Tibial artery (tissue), 4 donors: ENCODE measurements at regions not wholly inside any gene's neighbourhood (a gene's known extent, or its start where the extent isn't known, plus 50 kb on each side); places are given as distances from the start of the nearest gene placed in this dataset.

ENCODE experiments used
- DNase-seq, 2 donors: peaks; one replicate each; pipeline ENCODE4 v3.0.0-alpha.2; 2019
- H3K27ac ChIP-seq, 2 donors: fragments of 200-600 bp; sonication (generic) in 1 of 2; 1 replicate in 1 of 2; 2 replicates in 1 of 2; pipeline ENCODE4 v1.5.1; 2018 to 2019; ENCODE audit warnings: mild to moderate bottlenecking in 1 of 2
- H3K27me3 ChIP-seq, 2 donors: fragments of 200-600 bp; sonication (generic) in 1 of 2; one replicate each; pipeline versions ENCODE4 v1.5.1 to v1.6.0; 2016 to 2019
- H3K36me3 ChIP-seq, 3 donors: fragments of 200-600 bp; sonication (generic) in 2 of 3; one replicate each; pipeline ENCODE4 v1.5.1; 2016 to 2019; ENCODE audit warnings: mild to moderate bottlenecking in 2 of 3
- H3K4me1 ChIP-seq, 4 donors: fragments of 200-600 bp; sonication (generic) in 2 of 4; 1 replicate in 3 of 4; 2 replicates in 1 of 4; pipeline ENCODE4 v1.5.1; 2016 to 2019
- H3K4me3 ChIP-seq, 2 donors: fragments of 200-600 bp; sonication (generic) in 1 of 2; 1 replicate in 1 of 2; 2 replicates in 1 of 2; pipeline ENCODE4 v1.5.1; 2018 to 2019; ENCODE audit warnings: mild to moderate bottlenecking in 2 of 2
- H3K9me3 ChIP-seq, 3 donors: fragments of 200-600 bp; sonication (generic) in 1 of 3; one replicate each; pipeline ENCODE4 v1.5.1; 2016 to 2019
- intact Hi-C: fragments of 100-400 bp; cut with DNase I; formaldehyde crosslinking; loops from one replicate; pipeline ENCODE4 v1.15.0; 2023; ENCODE audit warnings: low total_unique reads
- TF ChIP-seq, protein P1 (sequence below), 2 experiments: fragments of 200-600 bp in 1 of 2; fragments of 450-650 bp in 1 of 2; IDR thresholded peaks; one replicate each; pipeline ENCODE4 v1.5.1; 2017 to 2019; ENCODE audit warnings: antibody characterized with exemption in 2 of 2, mild to moderate bottlenecking in 1 of 2, moderate library complexity in 1 of 2

- no peaks in the 10 kb centered on the region for H3K36me3 ChIP-seq
- no peaks in the 10 kb centered on the region for H3K9me3 ChIP-seq
- TF ChIP-seq, protein P1, sequence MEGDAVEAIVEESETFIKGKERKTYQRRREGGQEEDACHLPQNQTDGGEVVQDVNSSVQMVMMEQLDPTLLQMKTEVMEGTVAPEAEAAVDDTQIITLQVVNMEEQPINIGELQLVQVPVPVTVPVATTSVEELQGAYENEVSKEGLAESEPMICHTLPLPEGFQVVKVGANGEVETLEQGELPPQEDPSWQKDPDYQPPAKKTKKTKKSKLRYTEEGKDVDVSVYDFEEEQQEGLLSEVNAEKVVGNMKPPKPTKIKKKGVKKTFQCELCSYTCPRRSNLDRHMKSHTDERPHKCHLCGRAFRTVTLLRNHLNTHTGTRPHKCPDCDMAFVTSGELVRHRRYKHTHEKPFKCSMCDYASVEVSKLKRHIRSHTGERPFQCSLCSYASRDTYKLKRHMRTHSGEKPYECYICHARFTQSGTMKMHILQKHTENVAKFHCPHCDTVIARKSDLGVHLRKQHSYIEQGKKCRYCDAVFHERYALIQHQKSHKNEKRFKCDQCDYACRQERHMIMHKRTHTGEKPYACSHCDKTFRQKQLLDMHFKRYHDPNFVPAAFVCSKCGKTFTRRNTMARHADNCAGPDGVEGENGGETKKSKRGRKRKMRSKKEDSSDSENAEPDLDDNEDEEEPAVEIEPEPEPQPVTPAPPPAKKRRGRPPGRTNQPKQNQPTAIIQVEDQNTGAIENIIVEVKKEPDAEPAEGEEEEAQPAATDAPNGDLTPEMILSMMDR (IDR thresholded peaks at IDR 0.05), result no peak
- intact Hi-C loops, result no loop called here
- H3K27me3 ChIP-seq, result no peaks in the 10 kb centered on the region
- H3K4me1 ChIP-seq, result peaks cover 0 to 51% (median 39%) of the 10 kb centered on the region in 4 donors
- H3K4me3 ChIP-seq, result no peak overlapping the region
- peak overlapping the region in 1 of 2 donors; percentile 1 for H3K27ac ChIP-seq
- DNase-seq, result peak; percentile 77 to 83
Measured at GRCh38 chr2:71882949-71883472, 264.7 kb downstream of the CYP26B1 start.

- H3K4me1 ChIP-seq, result peaks cover 0 to 51% (median 39%) of the 10 kb centered on the region in 4 donors
- H3K36me3 ChIP-seq, result no peaks in the 10 kb centered on the region
- intact Hi-C loops, result no loop called here
- no peaks in the 10 kb centered on the region for H3K27me3 ChIP-seq
- no peak overlapping the region for H3K4me3 ChIP-seq
- no peak for DNase-seq
- no peaks in the 10 kb centered on the region for H3K9me3 ChIP-seq
- TF ChIP-seq, protein P1 (IDR thresholded peaks at IDR 0.05), result no peak
- H3K27ac ChIP-seq, result peak overlapping the region in 1 of 2 donors; percentile 56
Measured at GRCh38 chr2:71882236-71882946, 265.3 kb downstream of the CYP26B1 start.

- Histone ChIP-seq H3K9me3 (no peaks in the 10 kb centered on the region), H3K27me3 (no peaks in the 10 kb centered on the region), H3K4me3 (no peak overlapping the region), H3K4me1 (peaks cover 0 to 51% (median 39%) of the 10 kb centered on the region in 4 donors), H3K36me3 (no peaks in the 10 kb centered on the region), H3K27ac (peak overlapping the region; percentile 38 to 56)
- peak; percentile 77 to 95 for DNase-seq
- TF ChIP-seq, protein P1 (IDR thresholded peaks at IDR 0.05), result no peak
- intact Hi-C loops, result no loop called here
Measured at GRCh38 chr2:71880846-71881610, 266.6 kb downstream of the CYP26B1 start.

DNA sequence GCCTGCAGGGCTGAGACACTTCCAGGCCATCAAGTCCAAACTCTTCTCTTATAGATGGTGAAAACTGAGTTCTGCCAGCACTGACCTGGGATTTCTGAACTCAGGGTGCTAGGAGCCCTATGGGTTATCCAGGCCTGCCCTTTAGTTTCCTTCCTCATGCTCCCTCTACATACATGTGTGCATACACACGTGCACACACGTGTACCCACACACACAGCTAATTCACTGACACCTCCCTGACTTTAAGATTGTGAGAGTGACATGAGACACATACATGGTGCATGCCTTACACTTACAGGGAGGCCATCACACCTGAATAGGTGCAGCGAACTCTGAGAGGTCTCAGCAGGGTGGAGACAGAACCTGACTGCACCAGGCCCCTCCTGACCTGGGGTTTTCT is 267.4 kb downstream of the CYP26B1 start:
- no peaks in the 10 kb centered on the region for H3K27me3 ChIP-seq
- H3K9me3 ChIP-seq, result no peaks in the 10 kb centered on the region
- peaks cover 0 to 51% (median 39%) of the 10 kb centered on the region in 4 donors for H3K4me1 ChIP-seq
- no peak overlapping the region for H3K4me3 ChIP-seq
- intact Hi-C loops, result no loop called here
- H3K36me3 ChIP-seq, result no peaks in the 10 kb centered on the region
- H3K27ac ChIP-seq, result peak overlapping the region; percentile 38 to 51
- TF ChIP-seq, protein P1 (IDR thresholded peaks at IDR 0.05), result no peak
- DNase-seq, result no peak

DNA sequence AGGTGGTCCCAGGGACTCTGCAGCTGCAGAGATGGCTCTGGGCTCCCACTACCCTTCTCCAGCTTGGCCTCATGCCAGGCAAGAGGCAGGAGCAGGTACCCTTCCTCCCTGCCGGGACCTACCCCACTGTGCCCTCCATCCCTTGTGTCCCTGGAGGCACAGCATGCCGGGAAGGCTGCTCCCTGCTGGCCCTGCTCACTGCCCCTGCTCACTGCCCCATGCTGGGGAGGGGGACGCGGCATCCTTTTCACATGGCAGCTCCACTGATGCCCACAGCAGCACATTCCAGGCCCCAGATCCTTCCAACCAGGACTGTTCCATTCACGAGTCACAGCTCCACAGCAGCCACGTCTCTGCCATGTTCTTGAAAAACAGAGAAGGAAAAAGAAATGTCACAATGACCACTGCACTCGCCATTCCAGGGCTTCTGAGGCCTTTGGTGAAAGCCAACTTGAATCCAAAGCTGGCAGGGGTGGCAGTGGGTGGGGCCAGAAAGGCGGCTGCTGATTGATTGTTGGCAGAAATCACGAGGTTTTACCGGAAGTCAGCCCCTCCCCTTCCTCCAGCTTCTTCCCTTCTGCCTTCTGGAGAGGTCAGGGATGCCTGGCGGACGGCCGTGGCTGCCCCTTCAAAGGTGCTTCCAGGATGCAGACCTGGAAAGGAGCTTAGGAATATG is 268.0 kb downstream of the CYP26B1 start:
- DNase-seq, result no peak
- Histone ChIP-seq H3K9me3 (no peaks in the 10 kb centered on the region), H3K36me3 (no peaks in the 10 kb centered on the region), H3K4me3 (no peak overlapping the region), H3K4me1 (peaks cover 0 to 51% (median 39%) of the 10 kb centered on the region in 4 donors), H3K27ac (peak overlapping the region; percentile 1 to 51), H3K27me3 (no peaks in the 10 kb centered on the region)
- intact Hi-C loops, result loop anchor here (5.0 to 10.0 kb wide), 2 partner anchors 263 to 265 kb away; no protein-coding TSS in a partner anchor
- TF ChIP-seq, protein P1 (IDR thresholded peaks at IDR 0.05), result no peak
